IMR-90 (cell line): ENCODE measurements at regions not wholly inside any gene's neighbourhood (a gene's known extent, or its start where the extent isn't known, plus 50 kb on each side); places are given as distances from the start of the nearest gene placed in this dataset.

Source experiments
- CTCF ChIP-seq: conservative IDR thresholded peaks from 2 replicates; pipeline ENCODE4 v1.5.1; 2012; ENCODE audit warnings: mild to moderate bottlenecking, low read depth, low read length, improper control_type of control experiment
- MAFK ChIP-seq: IDR thresholded peaks from 2 replicates; pipeline ENCODE4 v1.6.1; 2012; ENCODE audit warnings: low read depth, low read length, improper control_type of control experiment
- MAZ ChIP-seq: IDR thresholded peaks from 2 replicates; pipeline ENCODE4 v1.6.1; 2012; ENCODE audit warnings: low read depth, mild to moderate bottlenecking, low read length, improper control_type of control experiment, moderate library complexity, borderline replicate concordance
- POLR2A ChIP-seq: IDR thresholded peaks from 2 replicates; pipeline ENCODE4 v1.6.1; 2012; ENCODE audit warnings: mild to moderate bottlenecking, low read depth, low read length
- RAD21 ChIP-seq: IDR thresholded peaks from 2 replicates; pipeline ENCODE4 v1.6.1; 2012; ENCODE audit warnings: low read length, improper control_type of control experiment

GRCh38 chr22:26907366-26907765 is 250.0 kb downstream of the MIAT start:
- TF ChIP-seq POLR2A (no peak), MAZ (no peak), MAFK (no peak), CTCF (no peak), RAD21 (no peak)
